Endothelial cell (in vitro differentiated cells): ENCODE measurements at regions not wholly inside any gene's neighbourhood (a gene's known extent, or its start where the extent isn't known, plus 50 kb on each side); places are given as distances from the start of the nearest gene placed in this dataset.
"Not testable (repeated sequence)": the region's sequence is repeated elsewhere in the genome, so short reads cannot be mapped to it uniquely, and the experiment has no call there.

Experiments used
- DNase-seq: peaks from one replicate; pipeline ENCODE4 v3.0.0; 2021; ENCODE audit warnings: low spot score
- H3K27ac Mint-ChIP-seq: one replicate; pipeline ENCODE4 v1.8.0; 2021; ENCODE audit warnings: mixed read lengths, inconsistent platforms; ENCODE audit not compliant: unreplicated experiment
- H3K27me3 Mint-ChIP-seq: one replicate; pipeline ENCODE4 v1.8.0; 2021; ENCODE audit warnings: mild to moderate bottlenecking, moderate library complexity, mixed read lengths, inconsistent platforms; ENCODE audit not compliant: unreplicated experiment
- H3K36me3 Mint-ChIP-seq: one replicate; pipeline ENCODE4 v1.8.0; 2021; ENCODE audit warnings: mild to moderate bottlenecking, low read depth, mixed read lengths, inconsistent platforms; ENCODE audit not compliant: unreplicated experiment
- H3K4me1 Mint-ChIP-seq: one replicate; pipeline ENCODE4 v1.8.0; 2021; ENCODE audit warnings: mild to moderate bottlenecking, mixed read lengths, inconsistent platforms; ENCODE audit not compliant: unreplicated experiment
- H3K4me3 Mint-ChIP-seq: one replicate; pipeline ENCODE4 v1.8.0; 2021; ENCODE audit warnings: mild to moderate bottlenecking, mixed read lengths, inconsistent platforms; ENCODE audit not compliant: unreplicated experiment
- H3K9me3 Mint-ChIP-seq: one replicate; pipeline ENCODE4 v1.8.0; 2021; ENCODE audit warnings: mixed read lengths, inconsistent platforms; ENCODE audit not compliant: unreplicated experiment
- TF ChIP-seq, protein P1 (sequence below): fragments of 200-600 bp; sonication (generic); IDR thresholded peaks from one replicate; pipeline ENCODE4 v1.5.0; 2021; ENCODE audit warnings: antibody characterized with exemption; ENCODE audit not compliant: unreplicated experiment

DNA sequence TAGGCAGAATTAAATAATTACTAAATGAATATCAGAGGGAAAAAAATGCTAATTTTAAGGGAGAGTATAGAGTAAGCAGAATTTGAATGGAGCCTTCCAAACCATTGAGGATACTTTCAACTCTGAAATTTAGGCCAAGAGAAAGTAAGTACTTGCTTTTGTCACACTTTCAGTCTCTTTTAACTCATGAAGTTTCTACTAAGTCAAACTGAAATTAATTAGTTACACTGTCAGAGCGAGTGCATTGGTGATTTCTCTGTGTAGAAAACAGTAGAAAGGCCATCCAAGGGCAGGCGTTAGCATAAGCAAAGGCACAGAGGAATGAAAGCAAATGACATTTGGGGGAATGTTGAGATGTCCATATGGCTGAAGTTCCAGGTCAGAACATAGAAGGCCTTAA lies 92.9 kb downstream of the PLEKHG1 start:
- no peak overlapping the region for H3K27ac Mint-ChIP-seq
- no peaks in the 10 kb centered on the region for H3K27me3 Mint-ChIP-seq
- no peaks in the 10 kb centered on the region for H3K9me3 Mint-ChIP-seq
- H3K4me1 Mint-ChIP-seq: peaks cover 47% of the 10 kb centered on the region
- H3K4me3 Mint-ChIP-seq: no peak overlapping the region
- H3K36me3 Mint-ChIP-seq: peaks cover 8% of the 10 kb centered on the region
- TF ChIP-seq, protein P1, sequence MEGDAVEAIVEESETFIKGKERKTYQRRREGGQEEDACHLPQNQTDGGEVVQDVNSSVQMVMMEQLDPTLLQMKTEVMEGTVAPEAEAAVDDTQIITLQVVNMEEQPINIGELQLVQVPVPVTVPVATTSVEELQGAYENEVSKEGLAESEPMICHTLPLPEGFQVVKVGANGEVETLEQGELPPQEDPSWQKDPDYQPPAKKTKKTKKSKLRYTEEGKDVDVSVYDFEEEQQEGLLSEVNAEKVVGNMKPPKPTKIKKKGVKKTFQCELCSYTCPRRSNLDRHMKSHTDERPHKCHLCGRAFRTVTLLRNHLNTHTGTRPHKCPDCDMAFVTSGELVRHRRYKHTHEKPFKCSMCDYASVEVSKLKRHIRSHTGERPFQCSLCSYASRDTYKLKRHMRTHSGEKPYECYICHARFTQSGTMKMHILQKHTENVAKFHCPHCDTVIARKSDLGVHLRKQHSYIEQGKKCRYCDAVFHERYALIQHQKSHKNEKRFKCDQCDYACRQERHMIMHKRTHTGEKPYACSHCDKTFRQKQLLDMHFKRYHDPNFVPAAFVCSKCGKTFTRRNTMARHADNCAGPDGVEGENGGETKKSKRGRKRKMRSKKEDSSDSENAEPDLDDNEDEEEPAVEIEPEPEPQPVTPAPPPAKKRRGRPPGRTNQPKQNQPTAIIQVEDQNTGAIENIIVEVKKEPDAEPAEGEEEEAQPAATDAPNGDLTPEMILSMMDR: no peak
- no peak for DNase-seq

DNA sequence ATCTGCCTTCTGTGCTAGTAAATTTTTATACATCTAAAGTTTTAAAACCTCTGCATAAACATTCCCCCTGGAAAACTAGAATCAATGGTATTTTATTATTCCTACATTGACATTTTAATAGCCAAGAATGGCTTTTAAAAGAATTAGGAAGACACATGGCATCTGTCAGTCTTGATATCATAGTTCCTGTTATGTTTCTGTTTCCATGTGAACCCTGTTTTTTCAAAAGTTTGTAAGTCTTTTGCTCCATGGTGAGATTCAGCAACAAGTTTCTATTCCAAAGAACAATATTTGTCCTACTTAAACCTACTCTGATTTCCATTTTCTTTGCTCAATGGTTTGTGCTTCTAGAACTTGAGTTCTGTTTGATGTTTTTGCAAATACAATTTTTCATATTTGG lies 95.2 kb downstream of the PLEKHG1 start:
- Mint-ChIP-seq H3K27me3 (no peaks in the 10 kb centered on the region), H3K4me1 (peaks cover 41% of the 10 kb centered on the region), H3K4me3 (no peak overlapping the region), H3K36me3 (peaks cover 8% of the 10 kb centered on the region), H3K27ac (peak overlapping the region; percentile 86), H3K9me3 (no peaks in the 10 kb centered on the region)
- TF ChIP-seq, protein P1: no peak
- no peak for DNase-seq

DNA sequence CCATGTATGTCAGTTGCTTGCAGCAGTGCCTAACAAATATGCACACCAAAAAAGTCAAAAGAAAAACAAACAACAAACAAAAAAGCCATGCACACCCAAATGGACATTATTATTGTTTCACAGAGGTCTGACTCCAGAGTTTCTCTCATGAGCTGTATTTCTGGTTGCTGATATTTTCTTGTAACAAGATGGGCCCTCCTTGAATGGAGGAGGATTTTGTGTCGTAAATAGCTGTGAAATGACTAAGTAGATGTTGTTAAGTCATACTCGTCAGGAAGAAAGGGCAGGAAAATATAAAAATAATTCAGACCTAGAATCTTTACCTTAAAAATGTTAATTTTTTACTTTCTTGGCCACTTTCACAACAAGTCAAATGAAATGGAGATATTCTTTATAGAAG lies 96.0 kb downstream of the PLEKHG1 start:
- H3K36me3 Mint-ChIP-seq: peaks cover 8% of the 10 kb centered on the region
- peaks cover 35% of the 10 kb centered on the region for H3K4me1 Mint-ChIP-seq
- no peak for DNase-seq
- TF ChIP-seq, protein P1: no peak
- H3K27ac Mint-ChIP-seq: peak overlapping the region; percentile 53
- H3K9me3 Mint-ChIP-seq: no peaks in the 10 kb centered on the region
- H3K27me3 Mint-ChIP-seq: no peaks in the 10 kb centered on the region
- no peak overlapping the region for H3K4me3 Mint-ChIP-seq

DNA sequence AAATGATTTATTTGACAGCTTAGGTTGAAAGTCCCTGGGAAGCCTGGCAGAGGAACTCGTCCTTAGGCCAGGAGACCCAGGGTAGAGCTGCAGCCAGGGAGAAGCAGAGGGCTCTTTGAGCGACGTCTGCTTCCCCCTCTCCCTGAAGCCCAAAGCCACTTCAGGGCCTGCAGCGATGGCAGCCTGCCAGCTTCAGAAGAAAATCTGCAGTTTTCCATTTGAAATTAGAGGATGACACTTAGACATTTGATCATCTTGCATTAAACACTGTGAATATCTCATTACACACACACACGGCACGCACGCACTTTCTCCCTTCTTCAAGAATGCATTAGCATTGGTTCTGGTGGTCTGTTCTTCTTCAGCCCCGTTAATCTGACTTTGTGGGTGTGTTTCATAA lies 96.5 kb downstream of the PLEKHG1 start:
- peaks cover 31% of the 10 kb centered on the region for H3K4me1 Mint-ChIP-seq
- H3K27me3 Mint-ChIP-seq: no peaks in the 10 kb centered on the region
- TF ChIP-seq, protein P1: no peak
- no peak for DNase-seq
- no peak overlapping the region for H3K4me3 Mint-ChIP-seq
- peaks cover 8% of the 10 kb centered on the region for H3K36me3 Mint-ChIP-seq
- H3K27ac Mint-ChIP-seq: no peak overlapping the region
- H3K9me3 Mint-ChIP-seq: no peaks in the 10 kb centered on the region

DNA sequence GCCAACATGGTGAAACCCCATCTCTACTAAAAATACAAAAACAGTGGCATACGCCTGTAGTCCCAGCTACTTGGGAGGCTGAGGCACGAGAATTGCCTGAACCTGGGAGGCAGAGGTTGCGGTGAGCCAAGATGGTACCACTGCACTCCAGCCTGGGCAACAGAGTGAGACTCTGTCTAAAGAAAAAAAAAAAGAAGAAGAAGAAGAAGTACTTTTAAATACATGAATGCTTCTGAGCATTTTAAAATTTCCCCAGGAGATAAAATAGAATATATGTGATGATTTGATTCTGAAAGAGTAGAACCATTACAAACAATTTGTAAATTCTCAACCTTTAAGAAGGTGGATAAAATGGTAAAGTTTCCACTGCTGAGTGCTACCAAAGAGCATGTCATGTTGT lies 97.2 kb downstream of the PLEKHG1 start:
- H3K27ac Mint-ChIP-seq, H3K36me3 Mint-ChIP-seq, H3K9me3 Mint-ChIP-seq, H3K4me3 Mint-ChIP-seq, DNase-seq, H3K27me3 Mint-ChIP-seq: not testable (repeated sequence)
- H3K4me1 Mint-ChIP-seq: peaks cover 26% of the 10 kb centered on the region

DNA sequence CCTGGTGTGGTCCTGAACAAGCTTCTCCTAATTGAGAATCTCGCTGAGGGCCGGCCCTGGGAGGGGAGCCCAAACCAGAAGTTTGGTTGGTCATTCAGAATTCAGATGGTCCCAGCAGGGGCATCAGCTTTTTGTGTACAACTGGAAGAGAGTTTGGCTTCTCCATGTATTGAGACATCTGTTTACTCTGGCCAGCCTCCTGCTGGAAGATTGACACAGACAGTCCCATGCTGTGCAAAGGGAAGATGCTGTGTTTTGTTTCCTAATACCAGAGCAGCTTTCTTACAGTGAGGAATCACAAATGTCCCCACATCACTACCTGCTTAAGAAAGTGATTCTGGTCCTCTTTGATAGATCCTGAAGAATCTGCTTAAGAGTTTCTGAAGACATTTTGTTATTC lies 97.8 kb downstream of the PLEKHG1 start:
- TF ChIP-seq, protein P1: no peak
- Mint-ChIP-seq H3K27ac (no peak overlapping the region), H3K4me3 (no peak overlapping the region), H3K27me3 (no peaks in the 10 kb centered on the region), H3K9me3 (no peaks in the 10 kb centered on the region), H3K36me3 (peaks cover 8% of the 10 kb centered on the region), H3K4me1 (peaks cover 26% of the 10 kb centered on the region)
- DNase-seq: no peak
